Glomerular visceral epithelial cell (primary cell): ENCODE measurements at regions not wholly inside any gene's neighbourhood (a gene's known extent, or its start where the extent isn't known, plus 50 kb on each side); places are given as distances from the start of the nearest gene placed in this dataset.

Source experiments
- DNase-seq: peaks from one replicate; pipeline ENCODE4 v3.0.0-alpha.2; 2016; ENCODE audit errors: extremely low spot score

GRCh38 chr4:122555216-122555615 is 65.7 kb downstream of the IL21 start:
- no peak for DNase-seq

GRCh38 chr4:122553432-122553831 is 67.4 kb downstream of the IL21 start:
- no peak for DNase-seq

- no peak for DNase-seq
Measured at GRCh38 chr4:122552898-122553297, 68.0 kb downstream of the IL21 start.

GRCh38 chr4:122548886-122549630 is 71.8 kb downstream of the IL21 start:
- no peak for DNase-seq

GRCh38 chr4:122548452-122548851 is 72.4 kb downstream of the IL21 start:
- peak; percentile 37 for DNase-seq

- no peak for DNase-seq
Measured at GRCh38 chr4:122542411-122543236, 78.2 kb downstream of the IL21 start.

- no peak for DNase-seq
Measured at GRCh38 chr4:122541996-122542395, 78.9 kb downstream of the IL21 start.

GRCh38 chr4:122540838-122541237 is 80.0 kb downstream of the IL21 start:
- DNase-seq, result no peak

GRCh38 chr4:122539861-122540465 is 80.9 kb downstream of the IL21 start:
- DNase-seq, result peak; percentile 48

- DNase-seq, result no peak
Measured at GRCh38 chr4:122537388-122538135, 81.0 kb upstream of the IL2 start.

GRCh38 chr4:122536001-122536400 is 79.5 kb upstream of the IL2 start:
- no peak for DNase-seq

GRCh38 chr4:122534776-122535175 is 78.3 kb upstream of the IL2 start:
- DNase-seq, result no peak

GRCh38 chr4:122533841-122534240 is 77.3 kb upstream of the IL2 start:
- peak; percentile 80 for DNase-seq

- DNase-seq, result no peak
Measured at GRCh38 chr4:122532766-122533165, 76.2 kb upstream of the IL2 start.

- no peak for DNase-seq
Measured at GRCh38 chr4:122531514-122531913, 75.0 kb upstream of the IL2 start.

- DNase-seq, result no peak
Measured at GRCh38 chr4:122531038-122531437, 74.5 kb upstream of the IL2 start.

- DNase-seq, result no peak
Measured at GRCh38 chr4:122528879-122529278, 72.4 kb upstream of the IL2 start.

- no peak for DNase-seq
Measured at GRCh38 chr4:122525865-122526264, 69.3 kb upstream of the IL2 start.

- no peak for DNase-seq
Measured at GRCh38 chr4:122524176-122524575, 67.7 kb upstream of the IL2 start.

GRCh38 chr4:122522944-122523343 is 66.4 kb upstream of the IL2 start:
- no peak for DNase-seq

GRCh38 chr4:122517345-122517744 is 60.8 kb upstream of the IL2 start:
- no peak for DNase-seq

GRCh38 chr4:122516376-122516775 is 59.9 kb upstream of the IL2 start:
- no peak for DNase-seq
